Astrocyte of the cerebellum (primary cell): ENCODE measurements at regions not wholly inside any gene's neighbourhood (a gene's known extent, or its start where the extent isn't known, plus 50 kb on each side); places are given as distances from the start of the nearest gene placed in this dataset.
"Not testable (repeated sequence)": the region's sequence is repeated elsewhere in the genome, so short reads cannot be mapped to it uniquely, and the experiment has no call there.

Experiments
- DNase-seq: peaks from one replicate; pipeline ENCODE4 v3.0.0-alpha.2; 2011; ENCODE audit warnings: low read depth
- H3K4me3 ChIP-seq: 2 replicates; pipeline ENCODE4 v1.5.1; 2011; ENCODE audit warnings: mild to moderate bottlenecking, low read depth, low read length, moderate library complexity
- CTCF ChIP-seq: IDR thresholded peaks from 2 replicates; pipeline ENCODE4 v1.5.1; 2012; ENCODE audit warnings: low read length, low read depth, moderate library complexity, mild to moderate bottlenecking; ENCODE audit errors: missing control alignments
- in situ Hi-C: cut with HindIII; loops from 2 replicates; pipeline ENCODE4 v1.10.0; 2017; ENCODE audit warnings: low sequenced_read_pairs

- H3K4me3 ChIP-seq = no peak overlapping the region
- DNase-seq = no peak
- TF ChIP-seq CTCF = no peak
- in situ Hi-C loops = no loop called here
Measured at GRCh38 chr1:217039926-217040325, 316.7 kb upstream of the ESRRG start.

- in situ Hi-C loops, H3K4me3 ChIP-seq, DNase-seq: not testable (repeated sequence)
Measured at GRCh38 chr1:217039139-217039538, 315.9 kb upstream of the ESRRG start.

GRCh38 chr1:217036757-217037156 lies 313.5 kb upstream of the ESRRG start:
- H3K4me3 ChIP-seq = no peak overlapping the region
- in situ Hi-C loops = no loop called here
- TF ChIP-seq CTCF = no peak
- DNase-seq = no peak

GRCh38 chr1:217032715-217033367 lies 309.6 kb upstream of the ESRRG start:
- H3K4me3 ChIP-seq = no peak overlapping the region
- no peak for DNase-seq
- in situ Hi-C loops = no loop called here
- TF ChIP-seq CTCF = no peak

GRCh38 chr1:217029281-217030157 lies 306.3 kb upstream of the ESRRG start:
- peak; percentile 83 for DNase-seq
- no peak overlapping the region for H3K4me3 ChIP-seq
- in situ Hi-C loops = no loop called here
- TF ChIP-seq CTCF = no peak

GRCh38 chr1:217027403-217028080 lies 304.3 kb upstream of the ESRRG start:
- DNase-seq = no peak
- no peak for TF ChIP-seq CTCF
- no peak overlapping the region for H3K4me3 ChIP-seq
- in situ Hi-C loops = no loop called here
